Endodermal cell (in vitro differentiated cells): ENCODE measurements at regions not wholly inside any gene's neighbourhood (a gene's known extent, or its start where the extent isn't known, plus 50 kb on each side); places are given as distances from the start of the nearest gene placed in this dataset.

Source experiments
- DNase-seq: peaks from one replicate; pipeline ENCODE4 v3.0.0-alpha.2; 2017
- H3K27ac ChIP-seq: 2 replicates; pipeline ENCODE4 v1.5.1; 2013; ENCODE audit warnings: mild to moderate bottlenecking, low read depth, low read length, moderate library complexity
- H3K27me3 ChIP-seq: 2 replicates; pipeline ENCODE4 v1.6.1; 2013; ENCODE audit warnings: mild to moderate bottlenecking, low read length, moderate library complexity; ENCODE audit not compliant: insufficient read depth, control insufficient read depth, poor library complexity, severe bottlenecking
- H3K36me3 ChIP-seq: 2 replicates; pipeline ENCODE4 v1.7.0; 2013; ENCODE audit warnings: mild to moderate bottlenecking, low read length, moderate library complexity; ENCODE audit not compliant: control insufficient read depth, insufficient read depth
- H3K4me1 ChIP-seq: one replicate; pipeline ENCODE4 v1.7.0; 2013; ENCODE audit warnings: low read length; ENCODE audit not compliant: control insufficient read depth, insufficient read depth
- H3K4me3 ChIP-seq: 2 replicates; pipeline ENCODE4 v1.5.1; 2013; ENCODE audit warnings: mild to moderate bottlenecking, low read length, moderate library complexity
- H3K9ac ChIP-seq: 2 replicates; pipeline ENCODE4 v1.6.1; 2013; ENCODE audit warnings: mild to moderate bottlenecking, low read length, moderate library complexity; ENCODE audit not compliant: poor library complexity, severe bottlenecking; ENCODE audit errors: extremely low read depth
- H3K9me3 ChIP-seq: 2 replicates; pipeline ENCODE4 v1.6.1; 2013; ENCODE audit warnings: mild to moderate bottlenecking, low read length, moderate library complexity; ENCODE audit not compliant: control insufficient read depth
- H3K27ac Mint-ChIP-seq: 2 replicates; pipeline ENCODE4 v1.8.0; 2020; ENCODE audit warnings: mixed read lengths
- H3K27me3 Mint-ChIP-seq: 2 replicates; pipeline ENCODE4 v1.8.0; 2021; ENCODE audit warnings: mild to moderate bottlenecking, mixed read lengths; ENCODE audit not compliant: insufficient read depth
- H3K36me3 Mint-ChIP-seq: 2 replicates; pipeline ENCODE4 v1.8.0; 2020; ENCODE audit warnings: low read depth, mixed read lengths
- H3K4me1 Mint-ChIP-seq: 2 replicates; pipeline ENCODE4 v1.8.0; 2020; ENCODE audit warnings: mixed read lengths
- H3K4me3 Mint-ChIP-seq: 2 replicates; pipeline ENCODE4 v1.8.0; 2020; ENCODE audit warnings: mild to moderate bottlenecking, moderate library complexity, mixed read lengths
- H3K9me3 Mint-ChIP-seq: 2 replicates; pipeline ENCODE4 v1.8.0; 2020; ENCODE audit warnings: mild to moderate bottlenecking, mixed read lengths
- CTCF ChIP-seq: fragments of 200-600 bp; sonication (generic); conservative IDR thresholded peaks from 2 replicates; pipeline ENCODE4 v1.5.0; 2021; ENCODE audit warnings: antibody characterized with exemption, mild to moderate bottlenecking
- WGBS, 2 experiments: methylation state at CpG; one replicate each; pipeline versions ENCODE4 v1.1.5 to v1.1.7; 2013; ENCODE audit warnings: missing lambda C conversion rate in 2 of 2, mixed read lengths in 1 of 2; ENCODE audit not compliant: insufficient coverage in 1 of 2, insufficient read length in 1 of 2; 5-methylcytosine and 5-hydroxymethylcytosine counted together

GRCh38 chr5:54693936-54694657 lies 176.5 kb downstream of the SNX18 start:
- Histone ChIP-seq H3K36me3 (no peaks in the 10 kb centered on the region), H3K4me3 (no peak overlapping the region), H3K4me1 (no peaks in the 10 kb centered on the region), H3K9ac (no peak overlapping the region), H3K9me3 (no peaks in the 10 kb centered on the region), H3K27me3 (no peaks in the 10 kb centered on the region), H3K27ac (no peak overlapping the region)
- Mint-ChIP-seq H3K4me1 (peaks cover 3% of the 10 kb centered on the region), H3K4me3 (no peak overlapping the region), H3K27ac (no peak overlapping the region), H3K36me3 (no peaks in the 10 kb centered on the region), H3K27me3 (peaks cover 3% of the 10 kb centered on the region), H3K9me3 (no peaks in the 10 kb centered on the region)
- DNase-seq, result no peak
- TF ChIP-seq CTCF, result no peak
- WGBS, 2 experiments, result 92 to 94% methylated on average over 6 to 7 of the region's 7 CpGs

GRCh38 chr5:54692631-54693030 lies 175.1 kb downstream of the SNX18 start:
- Mint-ChIP-seq H3K36me3 (no peaks in the 10 kb centered on the region), H3K27ac (no peak overlapping the region), H3K9me3 (no peaks in the 10 kb centered on the region), H3K4me3 (no peak overlapping the region), H3K4me1 (peaks cover 3% of the 10 kb centered on the region), H3K27me3 (peaks cover 3% of the 10 kb centered on the region)
- Histone ChIP-seq H3K27ac (no peak overlapping the region), H3K36me3 (no peaks in the 10 kb centered on the region), H3K9ac (no peak overlapping the region), H3K4me3 (no peak overlapping the region), H3K4me1 (no peaks in the 10 kb centered on the region), H3K9me3 (no peaks in the 10 kb centered on the region), H3K27me3 (no peaks in the 10 kb centered on the region)
- TF ChIP-seq CTCF, result no peak
- 87% methylated on average over 4 of the region's 4 CpGs; no CpG with 5 or more reads in 1 of the 2 experiments for WGBS, 2 experiments
- no peak for DNase-seq

DNA sequence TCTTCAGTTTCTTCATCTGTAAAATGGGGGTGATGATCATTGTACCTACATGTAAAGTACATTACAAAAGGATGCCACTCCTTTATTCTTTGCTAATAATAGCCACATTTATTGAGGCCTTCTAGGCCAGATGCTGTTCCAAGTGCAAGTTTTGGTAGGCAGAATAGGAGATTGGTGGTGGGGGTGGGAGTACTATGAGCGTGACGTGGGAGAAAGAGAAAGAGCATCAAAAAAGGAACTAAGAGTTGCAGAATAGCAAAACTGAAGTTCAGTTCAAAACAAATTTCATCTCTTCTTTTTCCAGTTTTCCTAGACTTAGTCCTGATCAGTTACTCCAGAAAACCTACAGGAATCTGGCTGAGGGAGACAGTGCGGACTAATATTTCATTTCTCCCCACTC lies 174.1 kb downstream of the SNX18 start:
- no peak overlapping the region for H3K4me3 Mint-ChIP-seq
- no peaks in the 10 kb centered on the region for H3K27me3 ChIP-seq
- no peaks in the 10 kb centered on the region for H3K36me3 ChIP-seq
- peaks cover 3% of the 10 kb centered on the region for H3K4me1 Mint-ChIP-seq
- no peak overlapping the region for H3K4me3 ChIP-seq
- WGBS, 2 experiments, result 91% methylated on average over 3 of the region's 3 CpGs; no CpG with 5 or more reads in 1 of the 2 experiments
- no peak overlapping the region for H3K27ac ChIP-seq
- TF ChIP-seq CTCF, result no peak
- no peaks in the 10 kb centered on the region for H3K4me1 ChIP-seq
- peaks cover 3% of the 10 kb centered on the region for H3K27me3 Mint-ChIP-seq
- no peak overlapping the region for H3K9ac ChIP-seq
- H3K9me3 ChIP-seq, result peaks cover 2% of the 10 kb centered on the region
- no peak overlapping the region for H3K27ac Mint-ChIP-seq
- H3K9me3 Mint-ChIP-seq, result peaks cover 4% of the 10 kb centered on the region
- no peaks in the 10 kb centered on the region for H3K36me3 Mint-ChIP-seq
- no peak for DNase-seq
